Small intestine (tissue), 7 donors: ENCODE measurements at regions not wholly inside any gene's neighbourhood (a gene's known extent, or its start where the extent isn't known, plus 50 kb on each side); places are given as distances from the start of the nearest gene placed in this dataset.

ENCODE experiments used
- DNase-seq, 2 donors: peaks; one replicate each; pipeline versions ENCODE4 v3.0.0 to v3.0.0-alpha.2; 2013
- FAIRE-seq: peaks from 2 replicates; lab custom pipeline; 2012; peaks lifted over from hg19 to GRCh38; lab: Jason Lieb, UNC
- H3K27ac ChIP-seq, 3 donors: one replicate each; pipeline ENCODE4 v1.5.1; 2013; ENCODE audit warnings: low read length in 2 of 3, mild to moderate bottlenecking in 2 of 3, control low read depth in 1 of 3, inconsistent platforms in 1 of 3, low read depth in 1 of 3, moderate library complexity in 1 of 3
- H3K27me3 ChIP-seq, 3 donors: one replicate each; pipeline ENCODE4 v1.6.1; 2013; ENCODE audit warnings: low read length in 3 of 3, inconsistent platforms in 1 of 3; ENCODE audit not compliant: control insufficient read depth in 3 of 3, insufficient read depth in 3 of 3
- H3K36me3 ChIP-seq, 3 donors: one replicate each; pipeline ENCODE4 v1.6.1; 2013; ENCODE audit warnings: low read length in 3 of 3, inconsistent platforms in 1 of 3, low read depth in 1 of 3, mild to moderate bottlenecking in 1 of 3, moderate library complexity in 1 of 3; ENCODE audit not compliant: control insufficient read depth in 3 of 3, insufficient read depth in 2 of 3
- H3K4me1 ChIP-seq, 3 donors: one replicate each; pipeline ENCODE4 v1.6.1; 2013; ENCODE audit warnings: low read length in 2 of 3, inconsistent platforms in 1 of 3, low read depth in 1 of 3, mild to moderate bottlenecking in 1 of 3, moderate library complexity in 1 of 3; ENCODE audit not compliant: control insufficient read depth in 3 of 3, insufficient read depth in 2 of 3
- H3K4me3 ChIP-seq, 3 donors: one replicate each; pipeline ENCODE4 v1.5.1; 2013; ENCODE audit warnings: low read length in 3 of 3, control low read depth in 1 of 3, inconsistent platforms in 1 of 3, low read depth in 1 of 3, mild to moderate bottlenecking in 1 of 3, moderate library complexity in 1 of 3
- H3K9me3 ChIP-seq, 2 donors: one replicate each; pipeline ENCODE4 v1.6.1; 2013; ENCODE audit warnings: low read depth in 1 of 2, low read length in 1 of 2; ENCODE audit not compliant: control insufficient read depth in 2 of 2, insufficient read depth in 1 of 2
- WGBS, 3 donors: extraction: QIAGEN DNeasy Blood & Tissue Kit; methylation state at CpG; one replicate each; pipeline ENCODE4 v1.1.7; 2013; 5-methylcytosine and 5-hydroxymethylcytosine counted together
- donor health status: healthy with polysubstance abuse.
- donor health status: control.
- donor health status: control.
- donor health status: Bipolar disorder and iron deficiency.
- donor health status: healthy.

GRCh38 chr1:48077795-48078222 is 80.6 kb upstream of the TRABD2B start:
- no peak for FAIRE-seq
- peak; percentile 46 to 54 for DNase-seq

GRCh38 chr1:48076017-48076416 is 78.8 kb upstream of the TRABD2B start:
- Histone ChIP-seq H3K27me3 (no peaks in the 10 kb centered on the region), H3K9me3 (no peaks in the 10 kb centered on the region), H3K4me3 (no peak overlapping the region), H3K4me1 (peaks cover 0 to 10% (median 0%) of the 10 kb centered on the region in 3 donors), H3K27ac (no peak overlapping the region), H3K36me3 (no peaks in the 10 kb centered on the region)
- no peak for FAIRE-seq
- DNase-seq, result no peak

More at GRCh38 chr1:48077795-48078222, 80.6 kb upstream of the TRABD2B start:
- H3K27me3 ChIP-seq, result no peaks in the 10 kb centered on the region
- H3K4me1 ChIP-seq, result peaks cover 0 to 10% (median 0%) of the 10 kb centered on the region in 3 donors
- no peak overlapping the region for H3K27ac ChIP-seq
- 11 to 43% (median 40%) methylated on average over 5 of the region's 5 CpGs for WGBS, 3 donors
- H3K9me3 ChIP-seq, result no peaks in the 10 kb centered on the region
- no peaks in the 10 kb centered on the region for H3K36me3 ChIP-seq
- no peak overlapping the region for H3K4me3 ChIP-seq

- FAIRE-seq (no peak), DNase-seq (no peak)
- no peaks in the 10 kb centered on the region for H3K27me3 ChIP-seq
- WGBS, 3 donors, result 93 to 97% (median 95%) methylated on average over 12 of the region's 12 CpGs
- H3K4me3 ChIP-seq, result no peak overlapping the region
- peaks cover 0 to 8% (median 0%) of the 10 kb centered on the region in 3 donors for H3K4me1 ChIP-seq
- no peaks in the 10 kb centered on the region for H3K9me3 ChIP-seq
- H3K36me3 ChIP-seq, result no peaks in the 10 kb centered on the region
- H3K27ac ChIP-seq, result no peak overlapping the region
These were observed 76.8 kb upstream of the TRABD2B start for GRCh38 chr1:48073798-48074530.

GRCh38 chr1:48071513-48071912 is 74.3 kb upstream of the TRABD2B start:
- FAIRE-seq (no peak), DNase-seq (no peak)
- no peaks in the 10 kb centered on the region for H3K36me3 ChIP-seq
- H3K9me3 ChIP-seq, result no peaks in the 10 kb centered on the region
- H3K27ac ChIP-seq, result no peak overlapping the region
- no peaks in the 10 kb centered on the region for H3K27me3 ChIP-seq
- peaks cover 0 to 6% (median 1%) of the 10 kb centered on the region in 3 donors for H3K4me1 ChIP-seq
- 92 to 96% (median 95%) methylated on average over 1 of the region's 1 CpG for WGBS, 3 donors
- no peak overlapping the region for H3K4me3 ChIP-seq

- H3K36me3 ChIP-seq, result no peaks in the 10 kb centered on the region
- DNase-seq (no peak), FAIRE-seq (no peak)
- peak overlapping the region in 1 of 3 donors; percentile 60 for H3K27ac ChIP-seq
- WGBS, 3 donors, result 74 to 81% (median 75%) methylated on average over 4 of the region's 4 CpGs
- H3K9me3 ChIP-seq, result no peaks in the 10 kb centered on the region
- H3K27me3 ChIP-seq, result no peaks in the 10 kb centered on the region
- H3K4me1 ChIP-seq, result peaks cover 0 to 6% (median 1%) of the 10 kb centered on the region in 3 donors
- H3K4me3 ChIP-seq, result no peak overlapping the region
These were observed 73.2 kb upstream of the TRABD2B start for GRCh38 chr1:48070396-48070750.

- no peaks in the 10 kb centered on the region for H3K36me3 ChIP-seq
- H3K4me3 ChIP-seq, result no peak overlapping the region
- H3K27me3 ChIP-seq, result no peaks in the 10 kb centered on the region
- no peaks in the 10 kb centered on the region for H3K9me3 ChIP-seq
- H3K4me1 ChIP-seq, result peaks cover 0 to 6% (median 1%) of the 10 kb centered on the region in 3 donors
- 71 to 79% (median 79%) methylated on average over 7 of the region's 7 CpGs for WGBS, 3 donors
- DNase-seq (peak; percentile 48 to 60), FAIRE-seq (no peak)
- H3K27ac ChIP-seq, result peak overlapping the region in 1 of 3 donors; percentile 60
These were observed 72.6 kb upstream of the TRABD2B start for GRCh38 chr1:48069662-48070395.

GRCh38 chr1:48068206-48068605 is 71.0 kb upstream of the TRABD2B start:
- FAIRE-seq (no peak), DNase-seq (no peak)
- Histone ChIP-seq H3K36me3 (no peaks in the 10 kb centered on the region), H3K9me3 (no peaks in the 10 kb centered on the region), H3K27me3 (no peaks in the 10 kb centered on the region), H3K27ac (no peak overlapping the region), H3K4me3 (no peak overlapping the region), H3K4me1 (peaks cover 0 to 6% (median 1%) of the 10 kb centered on the region in 3 donors)
- WGBS, 3 donors, result 27 to 65% (median 48%) methylated on average over 1 of the region's 1 CpG

- Histone ChIP-seq H3K9me3 (no peaks in the 10 kb centered on the region), H3K4me3 (no peak overlapping the region), H3K27ac (no peak overlapping the region), H3K4me1 (peaks cover 0 to 14% (median 1%) of the 10 kb centered on the region in 3 donors), H3K36me3 (no peaks in the 10 kb centered on the region), H3K27me3 (no peaks in the 10 kb centered on the region)
- FAIRE-seq (no peak), DNase-seq (peak in 1 of 2 donors; percentile 29)
- 18 to 41% (median 32%) methylated on average over 4 of the region's 4 CpGs for WGBS, 3 donors
These were observed 69.8 kb upstream of the TRABD2B start for GRCh38 chr1:48066936-48067335.
